ENCODE measurements at regions not wholly inside any gene's neighbourhood (a gene's known extent, or its start where the extent isn't known, plus 50 kb on each side); places are given as distances from the start of the nearest gene placed in this dataset.

- Histone ChIP-seq H3K9me3 (ENCODE audit: insufficient read depth, low read depth) (no peaks in the 10 kb centered on the region), H3K27me3 (ENCODE audit: insufficient read depth, low read depth) (no peaks in the 10 kb centered on the region), H3K4me3 (no peak overlapping the region), H3K9me2 (ENCODE audit: insufficient read depth) (no peaks in the 10 kb centered on the region), H3K79me2 (ENCODE audit: low read depth) (no peaks in the 10 kb centered on the region), H3F3A (ENCODE audit: insufficient read depth, low read depth) (no peaks in the 10 kb centered on the region), H3K4me1 (replicated peaks; ENCODE audit: insufficient read depth) (no peaks in the 10 kb centered on the region), H4K20me1 (ENCODE audit: insufficient read depth) (no peaks in the 10 kb centered on the region), H3K36me3 (ENCODE audit: low read depth) (no peaks in the 10 kb centered on the region), H3K27ac (no peak overlapping the region), H2AFZ (no peak overlapping the region), H3K4me2 (no peak overlapping the region)
- intact Hi-C loops (cut with micrococcal nuclease; ENCODE audit: unreplicated experiment): no loop called here
- POLR2A ChIA-PET (ENCODE audit: unreplicated experiment): no interaction called here
- no TSS peak for BruUV-seq (replicated peaks)
- TF ChIP-seq EZH2 (IDR thresholded peaks at IDR 0.05; ENCODE audit: low read depth) (no peak), CTCF (conservative IDR thresholded peaks at IDR 0.05) (no peak)
- no peak for DNase-seq
- CTCF ChIA-PET: no interaction called here
Observed at GRCh38 chr4:16391196-16391595, 164.9 kb upstream of the TAPT1 start.

- ChIA-PET CTCF (no interaction called here), POLR2A (ENCODE audit: unreplicated experiment) (no interaction called here)
- no peaks in the 10 kb centered on the region for H3K27me3 ChIP-seq (ENCODE audit: insufficient read depth, low read depth)
- BruUV-seq (replicated peaks): no TSS peak
- no peaks in the 10 kb centered on the region for H3K9me3 ChIP-seq (ENCODE audit: insufficient read depth, low read depth)
- H3K4me2 ChIP-seq: no peak overlapping the region
- DNase-seq: no peak
- H3K9me2 ChIP-seq (ENCODE audit: insufficient read depth): no peaks in the 10 kb centered on the region
- H3K36me3 ChIP-seq (ENCODE audit: low read depth): no peaks in the 10 kb centered on the region
- H3K4me3 ChIP-seq: no peak overlapping the region
- TF ChIP-seq EZH2 (IDR thresholded peaks at IDR 0.05; ENCODE audit: low read depth) (no peak), CTCF (conservative IDR thresholded peaks at IDR 0.05) (no peak)
- H3K27ac ChIP-seq: no peak overlapping the region
- no peaks in the 10 kb centered on the region for H4K20me1 ChIP-seq (ENCODE audit: insufficient read depth)
- no peaks in the 10 kb centered on the region for H3F3A ChIP-seq (ENCODE audit: insufficient read depth, low read depth)
- no peak overlapping the region for H2AFZ ChIP-seq
- H3K79me2 ChIP-seq (ENCODE audit: low read depth): no peaks in the 10 kb centered on the region
- no peaks in the 10 kb centered on the region for H3K4me1 ChIP-seq (replicated peaks; ENCODE audit: insufficient read depth)
- intact Hi-C loops (cut with micrococcal nuclease; ENCODE audit: unreplicated experiment): no loop called here
Observed at GRCh38 chr4:16387448-16387847, 161.2 kb upstream of the TAPT1 start.

- Histone ChIP-seq H3K27me3 (ENCODE audit: insufficient read depth, low read depth) (no peaks in the 10 kb centered on the region), H3K4me3 (no peak overlapping the region), H3F3A (ENCODE audit: insufficient read depth, low read depth) (no peaks in the 10 kb centered on the region), H3K9me3 (ENCODE audit: insufficient read depth, low read depth) (no peaks in the 10 kb centered on the region), H3K27ac (no peak overlapping the region), H2AFZ (no peak overlapping the region), H3K9me2 (ENCODE audit: insufficient read depth) (no peaks in the 10 kb centered on the region), H3K4me1 (replicated peaks; ENCODE audit: insufficient read depth) (no peaks in the 10 kb centered on the region), H4K20me1 (ENCODE audit: insufficient read depth) (no peaks in the 10 kb centered on the region), H3K4me2 (no peak overlapping the region), H3K36me3 (ENCODE audit: low read depth) (no peaks in the 10 kb centered on the region), H3K79me2 (ENCODE audit: low read depth) (no peaks in the 10 kb centered on the region)
- DNase-seq: no peak
- TF ChIP-seq EZH2 (IDR thresholded peaks at IDR 0.05; ENCODE audit: low read depth): no peak
- no peak for TF ChIP-seq CTCF (conservative IDR thresholded peaks at IDR 0.05)
- ChIA-PET POLR2A (ENCODE audit: unreplicated experiment) (no interaction called here), CTCF (no interaction called here)
- intact Hi-C loops (cut with micrococcal nuclease; ENCODE audit: unreplicated experiment): no loop called here
- no TSS peak for BruUV-seq (replicated peaks)
Observed at GRCh38 chr4:16386711-16387320, 160.5 kb upstream of the TAPT1 start.

Measured in PC-9 (cell line).